Subcutaneous abdominal adipose tissue (tissue), 5 donors: ENCODE measurements at regions not wholly inside any gene's neighbourhood (a gene's known extent, or its start where the extent isn't known, plus 50 kb on each side); places are given as distances from the start of the nearest gene placed in this dataset.
"Not testable (repeated sequence)": the region's sequence is repeated elsewhere in the genome, so short reads cannot be mapped to it uniquely, and the experiment has no call there.

ENCODE experiments used
- H3K27ac ChIP-seq: one replicate; pipeline ENCODE4 v1.7.0; 2013; ENCODE audit warnings: low read depth, mild to moderate bottlenecking, inconsistent platforms, low read length, moderate library complexity
- H3K27me3 ChIP-seq, 5 donors: one replicate each; pipeline ENCODE4 v1.7.0; 2013; ENCODE audit warnings: low read length in 5 of 5, inconsistent platforms in 1 of 5; ENCODE audit not compliant: control insufficient read depth in 5 of 5, insufficient read depth in 4 of 5
- H3K36me3 ChIP-seq, 5 donors: one replicate each; pipeline ENCODE4 v1.7.0; 2013; ENCODE audit warnings: low read length in 5 of 5; ENCODE audit not compliant: control insufficient read depth in 5 of 5, insufficient read depth in 5 of 5
- H3K4me1 ChIP-seq, 5 donors: one replicate each; pipeline ENCODE4 v1.7.0; 2013; ENCODE audit warnings: low read length in 5 of 5, mild to moderate bottlenecking in 3 of 5, moderate library complexity in 1 of 5; ENCODE audit not compliant: control insufficient read depth in 5 of 5, insufficient read depth in 5 of 5
- H3K4me3 ChIP-seq, 5 donors: one replicate each; pipeline ENCODE4 v1.7.0; 2013; ENCODE audit warnings: low read length in 5 of 5, low read depth in 1 of 5
- H3K9ac ChIP-seq, 5 donors: one replicate each; pipeline ENCODE4 v1.7.0; 2013; ENCODE audit warnings: low read length in 5 of 5, mild to moderate bottlenecking in 4 of 5, moderate library complexity in 3 of 5
- H3K9me3 ChIP-seq, 5 donors: one replicate each; pipeline ENCODE4 v1.7.0; 2013; ENCODE audit warnings: low read length in 5 of 5; ENCODE audit not compliant: control insufficient read depth in 5 of 5
- donor health status: healthy.
- donor health status: healthy.
- donor health status: healthy.
- donor health status: healthy.
- donor health status: healthy.

DNA sequence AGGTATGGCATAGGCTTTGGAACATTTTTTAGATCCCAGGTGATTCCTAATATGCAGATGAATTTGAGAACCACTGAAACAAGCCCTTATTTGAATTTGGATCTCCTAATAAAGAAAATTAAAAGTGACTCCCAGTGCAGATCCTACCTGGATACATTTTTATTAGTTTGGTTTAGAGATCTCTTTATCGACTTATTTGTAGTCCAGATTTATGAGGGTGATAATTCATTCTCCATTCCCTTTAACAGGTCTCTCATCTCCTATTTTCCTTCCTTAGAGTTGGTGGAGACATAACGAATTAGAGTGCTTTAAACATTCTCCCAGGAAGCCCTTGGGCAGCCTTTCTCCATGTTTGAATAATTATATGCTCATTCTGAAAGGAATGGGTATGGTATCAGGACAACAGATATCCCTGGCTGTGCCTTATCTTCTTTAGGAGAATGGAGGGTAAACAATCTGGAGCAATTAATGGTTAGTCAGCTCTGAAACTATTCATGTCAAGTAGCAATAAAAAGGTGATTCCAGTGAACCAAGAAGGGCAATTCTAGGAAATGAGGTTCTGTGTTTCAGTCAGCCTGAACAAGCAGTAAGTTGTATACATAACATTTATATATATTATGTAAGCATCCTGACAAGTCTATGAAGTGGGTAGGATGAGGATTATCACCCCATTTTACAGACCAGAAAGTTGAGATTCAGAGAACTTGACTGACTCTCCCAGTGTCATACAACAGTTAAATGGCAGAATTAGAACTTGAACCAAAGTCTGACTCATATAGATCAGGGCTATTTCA is 53.9 kb upstream of the RCE1 start:
- Histone ChIP-seq H3K36me3 (no peaks in the 10 kb centered on the region), H3K27me3 (no peaks in the 10 kb centered on the region), H3K9ac (no peak overlapping the region), H3K4me3 (no peak overlapping the region), H3K4me1 (peaks cover 0 to 4% (median 0%) of the 10 kb centered on the region in 5 donors), H3K27ac (no peak overlapping the region), H3K9me3 (no peaks in the 10 kb centered on the region)

DNA sequence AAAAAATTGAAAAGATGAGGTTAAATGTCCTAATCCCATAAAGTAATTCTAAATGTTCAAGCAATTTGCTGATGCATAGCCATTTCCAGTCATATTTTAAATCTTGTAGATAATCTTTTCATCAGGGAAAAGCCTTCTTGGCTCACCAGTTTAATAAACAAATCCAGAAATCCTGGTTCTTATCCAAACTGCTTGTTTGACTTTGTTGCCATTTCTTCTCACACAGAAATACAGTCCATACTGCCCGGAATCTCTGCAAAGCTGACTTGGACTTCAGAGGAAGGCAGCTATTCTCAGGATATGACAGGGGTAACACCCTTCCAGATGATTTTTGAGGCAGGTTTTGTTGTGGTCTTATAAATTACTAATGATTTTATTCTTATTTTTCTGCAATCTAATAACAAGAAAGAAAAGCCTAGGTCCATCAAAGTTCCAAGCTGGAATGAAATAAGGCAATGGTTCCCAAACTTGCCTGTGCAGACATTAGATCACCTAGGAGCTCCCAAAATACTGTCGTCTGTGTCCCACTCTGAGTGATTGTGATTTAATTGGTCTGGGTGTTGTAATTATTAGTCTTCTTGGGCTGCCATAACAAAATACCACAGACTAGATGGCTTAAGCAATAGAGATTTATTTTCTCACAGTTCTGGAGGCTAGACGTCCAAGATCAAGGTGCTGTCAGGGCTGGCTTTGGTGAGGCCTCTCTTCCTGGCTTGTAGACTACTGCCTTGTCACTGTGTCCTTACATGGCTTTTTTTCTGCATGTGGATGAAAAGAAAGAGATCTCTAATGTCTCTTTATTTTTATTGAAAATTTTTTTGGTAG is 55.1 kb upstream of the RCE1 start:
- no peaks in the 10 kb centered on the region for H3K27me3 ChIP-seq
- peak overlapping the region in 1 of 5 donors; percentile 16 for H3K9ac ChIP-seq
- no peaks in the 10 kb centered on the region for H3K36me3 ChIP-seq
- no peak overlapping the region for H3K27ac ChIP-seq
- H3K4me1 ChIP-seq = peaks cover 0 to 4% (median 0%) of the 10 kb centered on the region in 5 donors
- no peaks in the 10 kb centered on the region for H3K9me3 ChIP-seq
- H3K4me3 ChIP-seq = no peak overlapping the region

DNA sequence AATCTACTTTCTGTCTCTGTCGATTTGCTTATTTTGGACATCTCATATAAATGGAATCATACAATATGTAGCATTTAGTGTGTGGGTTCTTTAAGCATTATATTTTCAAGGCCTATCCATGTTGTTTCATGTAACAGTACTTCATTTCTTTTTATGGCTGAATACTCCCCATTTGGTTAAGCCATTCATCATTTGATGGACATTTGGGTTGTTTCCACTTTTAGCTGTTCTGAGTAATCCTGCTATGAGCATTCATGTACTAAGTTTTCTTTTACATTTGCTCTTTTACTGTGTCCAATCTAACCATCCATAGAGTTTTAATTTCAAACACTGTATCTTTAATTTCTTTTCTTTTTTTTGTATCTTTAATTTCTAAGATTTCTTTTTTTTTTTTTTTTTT is 55.6 kb upstream of the SPTBN2 start:
- no peaks in the 10 kb centered on the region for H3K9me3 ChIP-seq
- no peak overlapping the region for H3K4me3 ChIP-seq
- H3K27ac ChIP-seq = no peak overlapping the region
- H3K4me1 ChIP-seq = peaks cover 0 to 4% (median 0%) of the 10 kb centered on the region in 5 donors
- no peaks in the 10 kb centered on the region for H3K27me3 ChIP-seq
- no peak overlapping the region for H3K9ac ChIP-seq
- H3K36me3 ChIP-seq = no peaks in the 10 kb centered on the region

DNA sequence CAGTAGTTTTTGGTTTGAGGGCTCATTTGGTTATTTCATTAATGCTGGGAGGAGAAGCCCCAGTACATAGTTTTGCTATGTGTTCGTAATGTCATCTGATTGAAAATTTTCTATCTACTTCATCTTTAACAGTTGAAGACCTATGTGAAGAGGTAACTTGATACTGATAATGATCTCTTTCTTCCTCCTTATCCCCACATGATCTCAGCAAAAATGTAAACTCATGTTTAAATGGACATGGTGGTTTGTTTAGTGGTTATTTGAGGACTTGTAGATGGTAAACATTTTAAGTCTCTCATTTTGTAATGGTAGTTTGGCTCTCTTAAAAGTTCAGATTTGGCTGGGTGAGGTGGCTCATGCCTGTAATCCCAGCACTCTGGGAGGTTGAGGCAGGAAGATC is 53.7 kb upstream of the SPTBN2 start:
- H3K4me3 ChIP-seq = no peak overlapping the region
- no peaks in the 10 kb centered on the region for H3K4me1 ChIP-seq
- no peaks in the 10 kb centered on the region for H3K36me3 ChIP-seq
- H3K9me3 ChIP-seq = no peaks in the 10 kb centered on the region
- no peak overlapping the region for H3K9ac ChIP-seq
- no peak overlapping the region for H3K27ac ChIP-seq
- H3K27me3 ChIP-seq = no peaks in the 10 kb centered on the region

DNA sequence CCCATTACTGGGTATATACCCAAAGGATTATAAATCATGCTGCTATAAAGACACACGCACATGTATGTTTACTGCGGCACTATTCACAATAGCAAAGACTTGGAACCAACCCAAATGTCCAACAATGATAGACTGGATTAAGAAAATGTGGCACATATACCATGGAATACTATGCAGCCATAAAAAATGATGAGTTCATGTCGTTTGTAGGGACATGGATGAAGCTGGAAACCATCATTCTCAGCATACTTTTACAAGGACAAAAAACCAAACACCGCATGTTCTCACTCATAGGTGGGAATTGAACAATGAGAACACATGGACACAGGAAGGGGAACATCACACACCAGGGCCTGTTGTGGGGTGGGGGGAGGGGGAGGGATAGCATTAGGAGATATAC is 50.6 kb upstream of the SPTBN2 start:
- H3K4me3 ChIP-seq, H3K9ac ChIP-seq, H3K9me3 ChIP-seq, H3K36me3 ChIP-seq, H3K27ac ChIP-seq, H3K27me3 ChIP-seq, H3K4me1 ChIP-seq: not testable (repeated sequence)
